Panc1 (cell line): ENCODE measurements at regions not wholly inside any gene's neighbourhood (a gene's known extent, or its start where the extent isn't known, plus 50 kb on each side); places are given as distances from the start of the nearest gene placed in this dataset.

Source experiments
- ATAC-seq: fragments of 200-7000 bp; cut with Tn5 transposase; 2 replicates; pipeline ENCODE4 v1.9.1; 2020; ENCODE audit warnings: mild to moderate bottlenecking, moderate library complexity
- BruUV-seq: library from RNA; stranded (reverse); fragments of 400-500 nt; replicated peaks from 2 replicates; lab custom pipeline; 2021; lab: Mats Ljungman, UMichigan
- CTCF ChIA-PET: fragments of 300-600 bp; sonication (Branson Sonifier 250); formaldehyde crosslinking; loops from one replicate; lab custom pipeline; 2022; ENCODE audit warnings: antibody characterized with exemption; lab: Charles Lee
- POLR2A ChIA-PET: fragments of 300-600 bp; sonication (Branson Sonifier 250); formaldehyde crosslinking; loops from one replicate; lab custom pipeline; 2022; ENCODE audit warnings: antibody characterized with exemption; lab: Charles Lee
- DNase-seq: peaks from one replicate; pipeline ENCODE4 v3.0.0-alpha.2; 2010; ENCODE audit warnings: low read depth, low spot score
- H3K27ac ChIP-seq: 2 replicates; pipeline ENCODE4 v1.5.1; 2011; ENCODE audit warnings: mild to moderate bottlenecking, low read length, inconsistent platforms
- H3K27me3 ChIP-seq: fragments of 200-500 bp; sonication (Bioruptor generic); 2 replicates; pipeline ENCODE4 v1.6.0; 2014; ENCODE audit warnings: low read length, inconsistent platforms; ENCODE audit not compliant: control insufficient read depth, insufficient read depth
- H3K36me3 ChIP-seq: fragments of 200-500 bp; sonication (Bioruptor generic); 2 replicates; pipeline ENCODE4 v1.5.1; 2014; ENCODE audit warnings: inconsistent platforms, mild to moderate bottlenecking, low read length, moderate library complexity; ENCODE audit not compliant: control insufficient read depth, insufficient read depth
- H3K4me1 ChIP-seq: 2 replicates; pipeline ENCODE4 v1.5.1; 2011; ENCODE audit warnings: inconsistent platforms, mild to moderate bottlenecking, low read length, moderate library complexity; ENCODE audit not compliant: control insufficient read depth, insufficient read depth
- H3K4me3 ChIP-seq, 2 experiments: 2 replicates each; pipeline ENCODE4 v1.5.1; 2011 to 2012; ENCODE audit warnings: low read depth in 2 of 2, low read length in 2 of 2, mild to moderate bottlenecking in 2 of 2, inconsistent platforms in 1 of 2, moderate library complexity in 1 of 2
- H3K9me3 ChIP-seq: fragments of 200-500 bp; sonication (Bioruptor generic); 2 replicates; pipeline ENCODE4 v1.5.1; 2014; ENCODE audit warnings: low read depth, mild to moderate bottlenecking, inconsistent platforms, low read length, moderate library complexity; ENCODE audit not compliant: control insufficient read depth, insufficient read depth
- CTCF ChIP-seq: fragments of 450-650 bp; IDR thresholded peaks from 2 replicates; pipeline ENCODE4 v1.5.1; 2017; ENCODE audit warnings: mild to moderate bottlenecking
- POLR2AphosphoS5 ChIP-seq: IDR thresholded peaks from 2 replicates; pipeline ENCODE4 v1.6.1; 2012; ENCODE audit warnings: mild to moderate bottlenecking, low read depth, low read length, moderate library complexity
- REST ChIP-seq, 2 experiments: IDR thresholded peaks; 2 replicates each; pipeline ENCODE4 v1.6.1; 2011 to 2012; ENCODE audit warnings: low read depth in 2 of 2, control low read depth in 1 of 2, low read length in 1 of 2, mild to moderate bottlenecking in 1 of 2, moderate library complexity in 1 of 2; ENCODE audit not compliant: insufficient read depth in 1 of 2
- SIN3A ChIP-seq: IDR thresholded peaks from 2 replicates; pipeline ENCODE4 v1.6.1; 2012; ENCODE audit warnings: low read depth, mild to moderate bottlenecking, low read length, moderate library complexity, borderline replicate concordance; ENCODE audit not compliant: insufficient read depth
- TCF7L2 ChIP-seq: IDR thresholded peaks from 2 replicates; pipeline ENCODE4 v1.6.1; 2011; ENCODE audit warnings: mild to moderate bottlenecking, low read depth, low read length, inconsistent platforms
- in situ Hi-C: cut with HindIII; loops from 2 replicates; pipeline ENCODE4 v1.10.0; 2016; ENCODE audit warnings: low sequenced_read_pairs, low pct_unique_long_range_greater_than_20kb
- intact Hi-C: fragments of 100-400 bp; cut with micrococcal nuclease; formaldehyde crosslinking; loops from one replicate; pipeline ENCODE4 v1.10.0; 2022; ENCODE audit not compliant: unreplicated experiment

- H3K36me3 ChIP-seq: no peaks in the 10 kb centered on the region
- H3K4me3 ChIP-seq: no peak overlapping the region
- TF ChIP-seq REST (IDR thresholded peaks at IDR 0.05; ENCODE audit: insufficient read depth in 1 of 2, low read depth in 2 of 2, low read length in 1 of 2) (no peak), POLR2AphosphoS5 (no peak), SIN3A (no peak), CTCF (no peak), TCF7L2 (no peak)
- no peaks in the 10 kb centered on the region for H3K27me3 ChIP-seq
- ChIA-PET CTCF (no interaction called here), POLR2A (no interaction called here)
- BruUV-seq: no TSS peak
- in situ Hi-C loops: no loop called here
- H3K4me1 ChIP-seq: no peaks in the 10 kb centered on the region
- H3K27ac ChIP-seq: no peak overlapping the region
- intact Hi-C loops: no loop called here
- no peaks in the 10 kb centered on the region for H3K9me3 ChIP-seq
- no peak for ATAC-seq
- no peak for DNase-seq
Observed at GRCh38 chr15:95715906-95716656, 614.4 kb upstream of the NR2F2 start.

DNA sequence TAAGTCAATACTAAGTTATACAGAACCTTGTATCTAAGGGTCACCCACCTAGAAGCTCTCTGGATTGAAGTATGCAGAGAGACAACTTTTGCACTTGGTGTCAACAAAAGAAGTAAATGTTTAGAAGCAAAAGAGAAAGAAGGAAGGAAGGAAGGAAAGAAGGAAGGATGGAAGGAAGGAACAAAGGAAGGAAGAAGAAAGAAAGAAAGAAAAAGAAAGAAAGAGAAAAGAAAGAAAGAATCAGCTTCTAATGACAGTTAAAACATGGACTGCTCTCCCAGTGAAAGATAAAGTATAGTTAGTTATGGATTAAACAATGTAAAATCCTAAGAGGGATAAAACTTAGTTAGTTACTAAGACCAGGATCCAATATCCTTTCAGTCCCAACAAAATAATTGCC, 613.8 kb upstream of the NR2F2 start:
- no TSS peak for BruUV-seq
- H3K36me3 ChIP-seq: no peaks in the 10 kb centered on the region
- in situ Hi-C loops: no loop called here
- TF ChIP-seq POLR2AphosphoS5: no peak
- TF ChIP-seq REST (IDR thresholded peaks at IDR 0.05; ENCODE audit: insufficient read depth in 1 of 2, low read depth in 2 of 2, low read length in 1 of 2): no peak
- no peak for TF ChIP-seq SIN3A
- TF ChIP-seq CTCF: no peak
- H3K9me3 ChIP-seq: no peaks in the 10 kb centered on the region
- DNase-seq: no peak
- ChIA-PET CTCF (no interaction called here), POLR2A (no interaction called here)
- no peaks in the 10 kb centered on the region for H3K4me1 ChIP-seq
- intact Hi-C loops: no loop called here
- H3K27ac ChIP-seq: no peak overlapping the region
- H3K4me3 ChIP-seq: no peak overlapping the region
- H3K27me3 ChIP-seq: no peaks in the 10 kb centered on the region
- no peak for ATAC-seq
